ELF-1 (cell line): ENCODE measurements at regions not wholly inside any gene's neighbourhood (a gene's known extent, or its start where the extent isn't known, plus 50 kb on each side); places are given as distances from the start of the nearest gene placed in this dataset.

Source experiments
- DNase-seq: peaks from one replicate; pipeline ENCODE4 v3.0.0-alpha.2; 2016; ENCODE audit warnings: low read depth, low spot score

DNA sequence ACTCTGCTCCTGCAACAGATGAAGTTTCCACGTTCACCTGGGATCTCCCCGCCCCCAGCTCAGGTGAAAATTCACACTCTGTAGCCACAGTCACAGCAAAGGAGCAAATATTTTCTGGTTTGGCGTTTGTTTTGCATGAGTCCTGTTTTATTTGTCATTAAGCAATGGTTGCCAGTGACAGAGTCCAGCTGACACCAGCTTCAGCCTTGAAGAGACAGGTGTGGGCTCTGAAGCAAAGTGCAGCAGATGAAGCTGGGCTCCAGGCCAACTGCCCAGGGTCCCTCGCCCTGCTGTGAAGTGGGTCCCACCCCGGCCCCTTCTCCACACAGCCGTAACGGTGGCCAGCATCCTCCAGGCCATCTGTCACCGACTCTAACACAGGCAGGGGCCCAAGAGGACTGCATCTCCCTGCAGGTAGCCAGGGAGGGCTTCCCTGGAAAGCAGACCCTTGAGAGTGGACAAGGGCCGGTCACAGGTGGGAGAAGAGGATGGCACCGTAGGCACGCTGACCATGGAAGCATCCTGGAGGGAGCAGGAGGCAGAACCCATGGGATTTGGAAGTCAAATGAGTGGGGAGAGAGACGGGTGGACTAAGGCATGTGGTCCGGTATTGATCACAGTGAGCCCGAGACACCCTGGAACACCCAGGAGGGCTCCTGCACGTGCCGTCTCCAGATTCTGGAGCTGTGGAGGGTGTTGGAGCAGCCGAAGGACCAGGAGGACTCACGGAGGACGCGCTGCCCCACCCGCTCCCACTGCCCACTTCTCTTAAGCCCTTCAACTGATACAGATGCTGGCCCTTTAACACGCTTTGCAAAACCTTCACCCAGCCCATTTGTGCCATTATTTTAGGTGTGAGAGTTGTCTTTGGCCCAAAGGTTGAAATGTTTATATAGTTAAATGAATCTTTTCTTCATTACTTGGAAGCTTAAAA, 294.5 kb downstream of the BRD1 start:
- no peak for DNase-seq

DNA sequence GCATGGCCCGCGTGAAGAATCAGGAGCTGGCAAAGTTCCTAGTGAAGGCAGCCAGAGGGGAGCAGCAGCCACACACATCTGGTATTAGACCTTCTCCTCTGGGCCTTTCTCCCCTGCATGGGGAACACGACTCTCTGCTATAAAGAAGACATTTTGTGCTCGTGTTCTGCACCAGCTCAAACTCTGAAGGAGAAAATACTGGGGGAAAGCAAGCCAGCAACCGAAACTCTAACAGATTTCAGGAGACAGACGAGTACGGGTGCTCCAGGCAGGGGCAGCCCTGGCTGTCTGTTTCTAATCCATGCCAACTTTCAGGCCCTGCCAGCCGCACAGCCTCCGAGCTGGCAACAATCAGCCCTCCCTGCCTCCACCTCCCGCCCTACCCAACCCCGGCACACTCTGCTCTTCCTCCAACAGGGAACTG, 296.3 kb downstream of the BRD1 start:
- DNase-seq, result no peak

DNA sequence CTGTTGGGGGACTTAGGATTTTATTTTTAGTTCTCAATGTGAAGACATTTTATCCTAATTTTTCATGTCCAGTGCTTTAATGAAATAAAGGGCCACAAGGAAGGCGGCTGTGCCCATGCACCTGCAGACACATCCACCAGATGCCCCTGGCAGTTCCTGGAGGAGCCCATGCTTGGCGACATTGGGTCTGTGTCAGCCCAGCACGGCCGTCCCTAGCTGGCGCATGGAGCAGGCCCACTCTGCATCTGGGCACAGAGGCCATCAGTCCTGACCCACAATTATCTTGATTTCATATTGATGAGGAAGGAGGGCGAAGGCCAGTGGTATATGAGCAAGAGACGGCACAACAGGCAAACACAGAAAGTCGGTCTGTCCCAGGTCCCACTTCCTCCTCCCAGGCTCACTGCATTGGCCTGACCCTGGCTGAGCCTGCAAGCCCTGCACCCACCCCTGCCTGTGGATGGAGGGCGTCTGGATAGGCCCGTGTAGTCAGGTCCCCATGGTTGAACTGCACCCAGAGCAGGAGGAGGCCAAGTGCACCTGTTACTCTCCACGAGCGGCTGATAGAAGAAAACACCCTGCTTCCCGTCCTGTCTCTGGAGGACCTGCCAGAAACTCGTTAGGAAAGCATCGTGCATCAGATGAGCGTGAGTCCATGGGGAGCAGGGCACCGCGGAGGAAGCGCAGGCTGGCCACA, 296.9 kb downstream of the BRD1 start:
- DNase-seq, result no peak

DNA sequence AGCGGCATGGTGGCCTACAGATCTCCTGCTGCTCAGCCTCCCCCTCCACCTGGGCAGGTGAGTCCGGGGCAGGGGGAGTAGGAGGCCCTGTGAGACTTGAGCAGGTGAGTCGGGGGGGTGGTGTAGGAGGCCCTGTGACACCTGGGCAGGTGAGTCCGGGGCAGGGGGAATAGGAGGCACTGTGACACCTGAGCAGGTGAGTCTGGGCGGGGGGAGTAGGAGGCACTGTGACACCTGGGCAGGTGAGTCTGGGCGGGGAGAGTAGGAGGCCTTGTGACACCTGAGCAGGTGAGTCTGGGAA, 299.3 kb downstream of the BRD1 start:
- no peak for DNase-seq

DNA sequence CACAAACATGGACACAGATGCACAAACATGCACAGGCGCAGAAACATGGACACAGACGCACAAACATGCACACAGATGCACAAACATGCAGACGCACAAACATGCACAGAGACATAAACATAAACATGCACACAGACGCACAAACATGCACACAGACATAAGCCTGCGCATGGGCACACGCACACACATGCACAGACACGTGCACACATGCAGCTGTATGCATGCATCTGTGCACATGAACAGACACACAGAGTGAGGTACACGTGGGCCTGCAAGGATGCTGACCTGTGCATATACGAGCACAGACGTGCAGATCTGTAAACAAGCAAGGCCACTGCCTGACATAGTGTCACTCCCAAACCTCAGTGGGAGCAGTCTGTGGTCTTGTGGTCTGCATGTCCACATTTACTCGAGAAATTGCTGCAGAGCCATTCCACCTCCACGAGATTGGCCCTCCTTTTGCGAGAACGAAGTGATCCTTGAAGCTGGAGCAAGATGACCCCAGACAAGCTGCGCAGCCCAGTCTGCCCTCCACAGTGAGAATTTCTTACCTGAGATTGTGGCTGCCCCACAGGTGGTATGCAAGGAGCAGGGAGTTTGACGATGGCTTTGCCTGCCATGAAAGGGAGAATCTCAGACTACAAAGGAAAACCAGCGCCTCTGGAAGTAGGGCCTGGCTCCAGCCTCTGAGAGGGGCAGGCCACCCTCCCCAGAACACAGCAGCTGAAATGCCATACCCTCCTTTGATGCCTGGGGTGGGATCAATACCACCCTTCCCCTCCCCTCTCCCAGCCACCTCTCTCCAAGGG, 299.9 kb downstream of the BRD1 start:
- no peak for DNase-seq

DNA sequence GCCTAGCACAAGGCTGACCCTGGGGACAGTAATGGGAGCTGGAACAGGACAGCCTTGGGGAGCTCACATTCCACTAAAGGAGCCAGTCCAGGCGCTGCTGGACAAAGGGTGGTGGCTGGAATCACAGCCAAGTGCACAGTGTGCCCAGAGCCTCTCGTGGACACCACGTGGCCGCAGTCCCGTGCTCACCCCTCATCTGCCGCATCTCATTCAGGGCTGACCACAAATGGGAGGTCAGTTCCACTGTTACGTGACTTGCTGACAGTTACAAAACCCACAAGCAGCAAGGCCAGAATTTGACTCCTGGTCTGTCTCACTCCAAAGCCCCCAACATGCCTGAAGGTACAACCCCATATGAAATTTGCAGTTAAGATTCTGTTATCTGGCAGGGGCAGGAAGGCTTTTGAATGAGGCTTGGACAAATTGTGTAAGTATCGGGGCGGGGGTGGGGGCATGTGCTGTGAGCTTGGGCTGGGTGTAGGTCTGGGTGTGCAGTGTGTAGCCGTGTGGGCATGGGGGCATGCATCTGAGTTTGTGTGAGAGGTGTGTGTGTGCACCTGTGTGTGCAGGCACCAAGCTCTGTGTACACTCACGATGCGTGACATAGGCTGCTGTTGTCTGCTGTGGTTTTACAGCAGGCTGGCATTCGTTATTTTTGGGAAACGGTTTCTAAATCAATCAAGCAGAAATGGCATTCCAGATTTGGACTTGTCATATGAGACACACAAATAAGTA, 301.7 kb downstream of the BRD1 start:
- DNase-seq, result no peak

DNA sequence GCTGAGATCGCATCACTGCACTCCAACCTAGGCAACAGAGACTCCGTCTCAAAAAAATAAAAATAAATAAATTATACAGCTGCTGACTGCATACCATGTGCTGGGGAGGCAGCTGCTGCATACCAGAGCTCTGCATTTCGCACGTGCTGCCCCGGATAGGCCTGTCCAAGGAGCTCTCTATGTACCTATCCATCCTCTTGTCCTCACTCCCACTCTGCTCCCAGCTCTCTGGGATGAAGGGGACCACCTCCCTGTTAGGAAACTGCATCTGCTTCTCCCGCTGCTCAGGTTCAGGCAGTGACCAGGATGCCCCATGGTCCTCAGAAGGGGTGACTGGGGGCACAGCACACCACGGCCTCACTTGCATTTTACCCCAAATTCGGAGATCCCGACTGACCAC, 302.3 kb downstream of the BRD1 start:
- DNase-seq, result no peak

DNA sequence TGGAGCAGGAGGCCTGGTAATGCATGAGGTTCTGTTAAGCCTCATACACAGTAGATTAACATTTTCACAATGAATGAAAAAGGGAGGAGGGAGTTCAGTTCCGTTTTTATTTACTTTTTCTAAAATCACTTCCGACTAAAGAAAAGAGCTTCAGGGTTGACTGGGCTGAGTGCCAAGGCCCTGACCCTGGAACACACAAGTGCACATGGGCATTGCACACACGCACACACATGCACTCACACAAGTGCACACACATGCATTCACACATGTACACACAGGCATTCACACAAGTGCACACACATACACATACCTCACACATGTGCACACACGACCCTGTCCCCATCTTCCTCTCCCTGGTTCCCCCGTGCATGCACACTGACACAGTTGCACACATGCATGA, 303.3 kb downstream of the BRD1 start:
- DNase-seq, result no peak

DNA sequence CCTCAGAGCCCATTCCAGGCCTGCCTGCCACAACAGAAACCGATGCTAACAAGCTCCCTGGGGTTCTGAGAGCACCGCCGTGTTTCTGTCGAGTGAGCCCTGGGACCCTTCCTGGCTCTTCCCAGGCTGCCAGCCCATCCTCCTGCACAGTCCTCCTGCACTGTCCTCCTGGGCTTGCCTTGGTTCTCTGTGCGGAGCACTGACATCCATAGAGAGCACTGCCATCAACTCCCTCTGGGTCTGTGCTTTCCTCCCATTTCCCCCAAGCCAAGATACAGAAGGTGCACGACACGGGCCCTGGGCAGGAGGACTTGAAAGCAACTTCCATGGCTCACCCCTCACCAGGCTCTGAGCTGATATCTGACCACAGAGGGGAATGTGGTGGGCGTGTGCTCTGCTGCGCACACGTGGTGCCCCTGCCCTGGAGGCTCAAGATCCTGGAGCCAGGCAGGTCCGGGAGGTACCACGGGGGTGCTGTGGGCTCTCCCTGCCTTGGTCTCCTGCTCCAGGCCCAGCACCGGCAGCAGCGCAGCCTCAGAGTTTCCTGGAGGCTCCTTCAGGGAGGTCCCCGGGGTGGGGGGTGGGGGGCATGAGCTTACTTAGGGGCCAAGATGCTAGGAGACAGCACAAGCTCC, 304.2 kb downstream of the BRD1 start:
- peak; percentile 36 for DNase-seq

DNA sequence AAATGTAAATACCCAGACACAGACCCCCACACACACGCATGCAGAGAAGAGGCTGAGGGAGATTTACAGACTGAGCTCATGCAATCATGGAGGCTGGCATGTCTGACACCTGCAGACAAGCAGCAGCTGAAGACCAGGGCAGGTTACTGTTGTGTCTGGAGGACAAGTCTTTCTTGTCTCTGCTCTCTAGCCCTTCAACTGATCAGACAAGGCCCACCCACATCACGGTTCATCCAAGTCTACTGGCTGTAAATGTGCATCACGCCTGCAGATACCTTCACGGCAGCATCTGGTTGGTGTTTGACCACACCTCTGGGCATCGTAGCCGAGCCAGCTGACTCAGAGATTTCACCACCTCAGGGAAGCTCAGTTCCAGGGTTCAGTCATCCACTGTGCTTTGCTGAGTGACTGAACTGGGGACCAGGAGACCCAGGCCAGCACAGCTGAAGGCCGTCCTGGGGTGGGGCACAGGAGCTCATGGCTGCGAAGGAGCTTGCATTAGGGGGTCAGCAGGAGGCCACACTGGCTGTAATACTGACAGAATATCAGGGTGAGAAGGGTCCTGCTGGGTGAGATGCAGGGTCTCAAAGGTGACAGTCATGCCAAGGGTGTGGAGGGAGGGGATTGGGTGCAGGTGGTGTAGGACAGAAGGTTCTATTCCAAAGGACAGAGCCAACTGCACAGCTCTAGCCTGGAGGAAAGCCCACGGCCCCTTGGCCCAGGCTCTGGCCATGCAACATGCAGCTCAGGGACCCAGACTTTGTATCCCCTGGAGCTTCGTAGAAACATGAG, 304.9 kb downstream of the BRD1 start:
- no peak for DNase-seq

DNA sequence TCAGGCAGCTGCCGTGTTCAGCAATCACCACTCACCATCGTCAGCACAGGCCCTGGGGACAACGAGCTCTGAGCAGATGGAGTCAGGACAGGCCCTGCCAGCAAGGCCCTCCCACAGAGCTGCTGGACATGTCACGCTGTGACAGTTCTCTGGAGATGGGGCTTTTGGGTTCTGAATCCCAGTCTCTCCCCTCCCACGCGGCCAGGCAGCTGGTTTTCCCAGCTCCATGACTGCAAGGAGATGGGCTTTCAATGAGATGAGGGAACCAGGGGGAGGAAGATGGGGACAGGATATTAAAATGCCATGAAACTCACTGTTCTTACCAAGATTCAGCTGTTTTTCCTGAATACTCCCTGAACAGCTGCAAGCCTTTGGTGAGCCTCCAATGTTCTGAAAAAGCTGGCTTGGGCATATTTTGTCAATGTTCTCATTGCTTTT, 305.9 kb downstream of the BRD1 start:
- no peak for DNase-seq

DNA sequence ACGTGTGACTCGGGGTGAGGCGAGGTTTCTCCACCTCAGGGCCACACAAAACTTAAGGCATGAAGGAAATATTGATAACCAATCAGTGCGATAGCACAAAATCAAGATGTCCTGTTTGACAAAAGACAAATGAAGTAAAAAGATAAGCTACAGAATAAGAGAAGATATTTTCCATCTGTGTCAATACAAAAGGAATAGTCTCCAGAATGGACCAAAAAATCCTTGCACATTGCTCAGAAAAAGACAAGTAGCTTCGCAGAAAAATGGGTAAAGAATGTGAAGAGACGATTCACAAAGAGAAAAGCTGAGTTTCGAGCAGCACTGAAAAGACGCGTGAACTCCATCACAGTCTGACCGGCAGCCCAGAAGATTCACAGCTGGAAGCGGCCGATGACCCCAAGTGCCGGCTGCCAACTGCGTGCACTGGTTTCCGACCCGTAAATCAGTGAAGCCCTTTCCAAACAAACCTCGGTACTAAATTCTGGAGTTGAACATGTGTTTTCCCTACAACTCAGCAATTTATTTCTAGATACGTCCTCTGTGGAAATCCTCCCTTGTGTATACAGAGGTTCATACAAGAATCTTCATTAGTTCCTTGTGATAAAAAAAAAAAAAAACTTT, 308.4 kb downstream of the BRD1 start:
- DNase-seq, result no peak

DNA sequence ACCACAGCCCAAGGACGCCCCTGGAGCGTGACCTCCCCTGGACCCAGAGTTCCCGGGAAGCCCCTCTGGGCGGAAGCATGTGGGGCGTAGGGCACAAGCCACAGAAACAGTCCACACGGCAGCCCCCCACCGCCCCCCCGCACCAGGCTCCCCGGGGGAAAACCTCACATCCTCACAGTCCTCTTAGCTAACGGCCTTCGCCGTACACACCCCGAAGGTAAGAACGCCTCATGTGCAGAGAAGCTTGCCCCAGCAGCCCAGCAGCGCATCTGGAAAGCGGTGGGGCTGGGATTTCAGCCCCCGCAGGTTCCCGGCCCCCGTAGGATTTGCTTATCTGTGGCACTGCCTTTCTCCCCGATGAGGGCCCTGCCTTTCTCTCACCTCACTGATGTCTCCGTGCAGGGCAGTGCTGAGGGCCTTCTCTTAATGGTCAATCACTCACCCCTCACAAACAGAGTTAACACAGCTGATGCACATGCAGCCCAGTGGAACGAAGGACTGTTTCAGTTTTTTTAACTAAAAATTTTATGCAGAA, 309.2 kb downstream of the BRD1 start:
- DNase-seq, result no peak

DNA sequence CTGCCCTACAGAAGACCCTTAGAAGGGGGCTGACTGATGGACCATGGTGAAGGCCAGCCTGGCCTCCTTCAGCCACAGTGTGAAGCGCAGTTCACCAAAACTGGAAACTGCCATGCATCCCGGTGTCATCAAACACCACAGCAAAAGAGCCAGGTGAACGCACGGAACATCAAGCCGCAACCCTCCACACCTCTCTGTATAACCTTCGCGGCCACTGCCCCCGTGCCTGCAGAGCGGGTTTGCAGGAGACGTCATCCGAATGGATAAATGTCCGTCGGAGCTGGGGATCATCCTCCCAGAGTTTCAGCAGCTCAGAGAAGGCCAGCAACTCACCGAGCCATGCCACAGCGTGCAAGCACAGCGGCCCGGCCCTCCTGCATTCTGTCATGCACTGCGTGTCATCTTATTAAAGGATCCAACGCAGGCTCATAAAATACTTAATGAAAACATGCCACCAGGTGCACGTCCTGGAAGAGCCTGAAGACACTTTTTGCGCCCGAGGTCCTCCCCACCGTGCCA, 309.9 kb downstream of the BRD1 start:
- DNase-seq, result no peak

DNA sequence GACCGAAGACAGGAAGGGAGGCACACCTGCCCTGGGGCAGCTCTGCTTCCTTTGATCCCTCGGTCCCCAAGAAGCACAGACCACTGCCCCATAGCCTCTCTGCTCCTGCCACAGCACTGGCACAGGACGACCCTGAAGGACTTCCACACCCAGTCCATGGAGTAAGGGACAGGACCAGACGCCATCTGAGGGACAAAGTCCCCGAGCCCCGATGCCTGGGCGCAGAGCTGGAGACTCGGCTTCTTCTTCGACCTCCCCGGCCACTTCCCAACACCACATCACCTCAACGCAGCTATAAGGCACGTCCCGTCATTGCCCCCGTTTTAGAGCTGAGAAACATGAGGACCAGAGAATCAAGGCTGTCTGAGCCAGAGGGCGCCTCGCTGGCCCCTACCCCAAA, 310.5 kb downstream of the BRD1 start:
- no peak for DNase-seq

DNA sequence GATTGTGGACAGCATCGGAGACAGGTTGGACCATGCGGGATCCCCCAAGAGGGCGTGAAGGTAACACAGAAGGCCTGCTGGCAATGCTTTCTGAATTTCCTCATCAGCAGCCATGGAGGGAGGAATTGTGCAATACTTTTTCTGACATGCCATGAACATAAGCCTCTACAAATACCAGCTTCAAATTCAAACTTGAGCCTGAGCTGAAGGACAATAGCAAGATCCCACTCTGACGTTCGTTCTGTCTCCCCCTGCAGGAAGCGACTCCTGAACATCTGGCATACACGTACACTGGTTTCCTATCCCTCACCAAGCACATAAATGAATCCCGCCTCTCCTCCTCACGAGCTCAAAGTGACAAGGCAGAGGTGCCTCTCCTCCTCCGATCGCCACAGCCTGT, 312.2 kb downstream of the BRD1 start:
- DNase-seq, result peak; percentile 17

DNA sequence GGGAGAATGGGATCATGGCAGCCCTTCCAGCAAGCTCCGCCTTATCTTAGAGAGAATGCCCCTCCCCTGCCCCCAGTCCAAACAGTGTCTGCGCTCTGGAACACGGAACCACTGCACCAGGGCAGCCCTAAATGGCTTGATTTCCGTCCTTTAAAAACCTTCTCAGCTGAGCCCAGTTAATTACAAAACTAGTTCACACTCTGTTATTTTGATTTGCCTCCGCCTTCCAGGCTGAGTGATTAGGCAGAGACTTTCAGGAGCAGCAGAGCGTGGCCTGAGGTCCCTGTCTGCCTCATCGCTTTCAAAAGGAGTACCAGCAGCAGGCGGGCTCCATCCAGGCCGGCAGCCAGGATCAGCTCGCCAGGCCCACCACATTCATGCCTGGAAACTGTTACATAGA, 313.0 kb downstream of the BRD1 start:
- DNase-seq, result peak; percentile 44

DNA sequence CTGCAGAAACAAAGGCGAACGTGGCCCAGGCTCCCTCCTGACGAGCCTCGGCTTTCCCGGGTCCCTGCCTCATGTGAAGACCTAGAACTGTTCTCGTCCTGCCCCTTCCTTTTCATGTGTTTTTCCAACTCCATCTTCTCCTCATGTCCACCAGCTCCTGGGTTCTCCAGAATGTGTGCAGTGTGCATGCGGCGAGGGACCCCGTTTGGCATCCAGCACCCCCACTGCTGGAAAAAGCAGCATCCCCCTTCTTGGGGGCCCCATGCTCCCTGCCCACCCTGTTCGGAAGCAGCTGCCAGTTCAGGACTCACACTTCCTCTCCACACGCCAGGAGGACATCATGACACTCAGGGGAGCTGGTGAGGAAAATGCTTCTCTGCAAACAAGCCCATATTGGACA, 313.5 kb downstream of the BRD1 start:
- no peak for DNase-seq

DNA sequence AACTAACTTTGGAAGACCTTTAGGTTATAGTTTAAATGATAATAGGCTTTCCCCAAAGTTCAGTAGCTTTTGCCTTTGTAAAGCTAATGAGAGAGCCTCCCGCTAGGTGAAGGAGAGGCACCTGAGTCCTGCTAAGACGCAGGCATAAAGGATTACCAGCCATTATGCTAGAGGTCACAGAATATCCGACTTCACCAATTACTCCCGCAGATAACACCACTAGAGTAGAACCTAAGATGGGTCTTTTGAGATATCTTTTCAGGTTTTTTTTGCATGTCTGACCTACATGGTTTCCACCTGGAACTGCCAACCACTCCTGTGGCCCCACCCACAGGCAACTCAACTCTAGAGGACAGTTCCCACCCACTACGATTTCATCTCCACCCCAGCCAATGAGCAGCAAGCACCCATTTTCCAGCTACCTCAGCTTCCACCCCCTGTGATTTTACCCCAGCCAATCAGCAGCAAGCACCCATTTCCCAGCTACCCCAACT, 314.3 kb downstream of the BRD1 start:
- peak; percentile 27 for DNase-seq
